Mammary epithelial cell (primary cell): ENCODE measurements at regions not wholly inside any gene's neighbourhood (a gene's known extent, or its start where the extent isn't known, plus 50 kb on each side); places are given as distances from the start of the nearest gene placed in this dataset.

Experiments
- EZH2 ChIP-seq: IDR thresholded peaks from 2 replicates; pipeline ENCODE4 v1.6.1; 2012; ENCODE audit warnings: low read length, inconsistent platforms, borderline replicate concordance
- TF ChIP-seq, protein P1 (sequence below), 2 donors: IDR thresholded peaks in 1 of 2; conservative IDR thresholded peaks in 1 of 2; 2 replicates each; pipeline ENCODE4 v1.5.1; 2011 to 2012; ENCODE audit warnings: inconsistent platforms in 2 of 2, low read length in 2 of 2, mild to moderate bottlenecking in 2 of 2, control low read depth in 1 of 2, low read depth in 1 of 2; ENCODE audit not compliant: insufficient read depth in 1 of 2; ENCODE audit errors: extremely low read depth in 1 of 2

- TF ChIP-seq, protein P1, sequence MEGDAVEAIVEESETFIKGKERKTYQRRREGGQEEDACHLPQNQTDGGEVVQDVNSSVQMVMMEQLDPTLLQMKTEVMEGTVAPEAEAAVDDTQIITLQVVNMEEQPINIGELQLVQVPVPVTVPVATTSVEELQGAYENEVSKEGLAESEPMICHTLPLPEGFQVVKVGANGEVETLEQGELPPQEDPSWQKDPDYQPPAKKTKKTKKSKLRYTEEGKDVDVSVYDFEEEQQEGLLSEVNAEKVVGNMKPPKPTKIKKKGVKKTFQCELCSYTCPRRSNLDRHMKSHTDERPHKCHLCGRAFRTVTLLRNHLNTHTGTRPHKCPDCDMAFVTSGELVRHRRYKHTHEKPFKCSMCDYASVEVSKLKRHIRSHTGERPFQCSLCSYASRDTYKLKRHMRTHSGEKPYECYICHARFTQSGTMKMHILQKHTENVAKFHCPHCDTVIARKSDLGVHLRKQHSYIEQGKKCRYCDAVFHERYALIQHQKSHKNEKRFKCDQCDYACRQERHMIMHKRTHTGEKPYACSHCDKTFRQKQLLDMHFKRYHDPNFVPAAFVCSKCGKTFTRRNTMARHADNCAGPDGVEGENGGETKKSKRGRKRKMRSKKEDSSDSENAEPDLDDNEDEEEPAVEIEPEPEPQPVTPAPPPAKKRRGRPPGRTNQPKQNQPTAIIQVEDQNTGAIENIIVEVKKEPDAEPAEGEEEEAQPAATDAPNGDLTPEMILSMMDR (conservative IDR thresholded peaks at IDR 0.05 in 1 of 2, IDR thresholded peaks at IDR 0.05 in 1 of 2; ENCODE audit: extremely low read depth in 1 of 2, insufficient read depth in 1 of 2, low read depth in 1 of 2, low read length in 2 of 2): no peak
- TF ChIP-seq EZH2: no peak
Measured at GRCh38 chr12:124470806-124471205, 96.6 kb downstream of the NCOR2 start.
